CD4-positive, alpha-beta T cell treated with Interferon alpha-2 for 1 hour (primary cell): ENCODE measurements at regions not wholly inside any gene's neighbourhood (a gene's known extent, or its start where the extent isn't known, plus 50 kb on each side); places are given as distances from the start of the nearest gene placed in this dataset.

ENCODE experiments used
- DNase-seq, 2 donors: peaks; one replicate each; pipeline ENCODE4 v3.0.0-alpha.2; 2020 to 2022

GRCh38 chr3:177545964-177546363, 348.7 kb upstream of the TBL1XR1 start:
- no peak for DNase-seq

- no peak for DNase-seq
Observed at GRCh38 chr3:177547711-177548350, 350.5 kb upstream of the TBL1XR1 start.

- DNase-seq = no peak
Observed at GRCh38 chr3:177550667-177551066, 353.4 kb upstream of the TBL1XR1 start.

DNA sequence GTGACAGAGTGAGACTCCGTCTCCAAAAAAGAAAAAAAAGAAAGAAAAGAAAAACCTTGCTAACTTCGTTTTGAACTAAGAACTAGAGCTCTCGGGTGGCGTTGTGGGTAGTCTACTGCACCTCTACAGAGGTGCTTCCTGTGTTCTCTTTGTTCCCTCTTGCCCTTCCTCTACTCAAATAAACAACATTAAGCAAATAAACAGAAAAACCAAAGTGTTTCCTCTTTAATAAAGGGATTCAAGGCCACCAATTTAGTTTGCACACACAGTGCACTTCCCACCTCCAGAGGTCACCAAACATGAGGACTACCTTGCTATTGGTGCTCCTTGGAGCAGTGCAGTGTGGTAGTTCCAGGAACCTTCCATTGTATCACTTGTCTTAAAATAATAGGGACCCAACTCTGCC, 354.2 kb upstream of the TBL1XR1 start:
- DNase-seq = peak in 1 of 2 donors; percentile 25

DNA sequence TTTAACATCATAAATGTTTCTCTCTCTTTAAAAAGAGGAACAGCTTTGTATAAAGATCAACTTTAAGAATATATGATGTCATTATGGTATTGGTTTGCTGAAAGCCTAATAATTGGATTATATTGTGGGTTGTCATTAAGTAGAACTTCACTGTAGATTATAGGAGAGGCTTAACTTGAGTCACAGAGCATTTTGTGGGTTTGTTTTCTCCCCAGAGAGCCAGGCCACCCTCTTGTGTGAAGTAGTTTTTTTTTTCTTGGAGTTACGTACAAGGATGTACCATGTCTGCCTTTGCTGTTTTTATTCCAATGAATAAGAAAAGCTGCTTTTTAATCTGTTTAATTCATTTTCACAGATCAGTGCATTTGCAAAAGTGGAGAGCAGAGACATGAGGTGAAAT, 354.8 kb upstream of the TBL1XR1 start:
- DNase-seq = no peak

DNA sequence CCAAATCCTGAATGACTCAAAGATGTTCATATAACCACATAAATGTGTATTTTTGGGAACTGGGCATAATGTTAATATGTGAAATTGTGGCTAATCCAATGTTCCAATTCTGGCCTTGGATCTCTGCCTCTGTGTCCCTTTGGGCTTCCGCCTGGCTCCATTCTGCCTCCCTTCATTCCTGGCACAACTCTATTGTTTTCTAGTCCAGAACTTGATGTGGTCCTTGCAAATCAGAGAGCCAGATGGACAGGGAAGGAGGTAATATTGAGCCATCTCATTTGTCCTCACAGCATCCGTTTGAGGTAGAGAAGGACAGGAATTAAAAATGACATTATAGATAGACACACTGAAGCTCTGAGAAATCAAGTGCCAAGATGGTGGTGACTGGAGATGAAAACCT, 355.7 kb upstream of the TBL1XR1 start:
- DNase-seq = no peak

GRCh38 chr3:177553579-177553978, 356.3 kb upstream of the TBL1XR1 start:
- no peak for DNase-seq

DNA sequence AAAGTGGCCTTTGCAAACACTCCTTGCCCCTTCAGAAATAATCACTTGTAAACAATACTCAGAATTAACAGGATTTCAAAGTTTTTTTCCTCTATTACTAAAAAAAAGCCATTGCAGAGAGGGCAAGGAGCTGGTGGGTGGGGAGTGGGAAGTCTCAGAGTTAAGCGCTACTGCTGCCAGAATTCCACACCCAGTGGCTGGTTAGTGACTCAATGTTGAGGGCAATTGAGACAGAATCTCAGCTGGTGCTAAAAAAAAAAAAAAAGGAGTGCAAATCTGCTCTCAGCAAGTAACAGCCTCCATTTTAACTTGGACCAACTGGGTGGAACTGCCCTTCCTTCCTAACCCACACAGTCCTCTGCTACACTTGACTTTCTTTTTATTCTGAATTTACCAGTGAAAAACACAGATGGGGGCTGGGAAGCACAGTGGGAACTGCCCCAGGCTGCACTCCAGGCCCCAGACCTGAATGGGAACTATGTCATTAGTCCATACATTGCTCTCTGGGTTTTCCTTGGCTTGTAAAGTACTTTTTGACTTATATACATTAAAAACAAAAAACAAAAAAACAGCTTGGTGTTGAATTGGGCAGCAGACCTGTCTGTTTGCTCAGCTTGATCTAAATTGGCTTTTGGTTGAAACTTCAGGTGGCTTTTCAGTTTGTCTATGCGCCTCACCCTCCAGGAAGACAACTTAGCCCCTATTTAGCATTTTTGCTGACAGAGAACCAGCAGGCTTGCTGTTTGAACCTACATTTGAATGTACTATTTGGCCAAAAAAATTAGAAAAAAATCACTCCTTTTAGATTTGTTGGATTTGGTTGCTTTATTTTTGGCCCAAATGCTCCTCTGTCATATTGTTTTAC, 357.8 kb upstream of the TBL1XR1 start:
- DNase-seq = no peak

DNA sequence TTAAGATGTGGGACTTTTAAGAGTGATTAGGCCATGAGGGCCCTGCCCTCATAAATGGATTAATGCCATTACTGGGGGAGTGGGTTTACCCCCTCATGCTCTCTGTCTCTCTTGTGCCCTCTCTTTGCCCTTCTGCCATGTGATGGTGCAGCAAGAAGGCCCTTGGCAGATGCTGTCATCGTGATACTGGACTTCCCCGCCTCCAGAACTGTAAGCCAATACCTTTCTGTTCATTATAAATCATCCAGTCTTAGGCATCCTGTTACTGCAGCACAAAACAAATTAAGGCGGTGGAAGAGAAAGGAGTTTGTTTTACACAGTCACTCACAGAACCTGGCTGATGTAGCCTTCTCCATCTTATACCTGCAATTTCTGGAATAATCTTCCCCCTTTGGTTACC, 360.3 kb upstream of the TBL1XR1 start:
- no peak for DNase-seq

DNA sequence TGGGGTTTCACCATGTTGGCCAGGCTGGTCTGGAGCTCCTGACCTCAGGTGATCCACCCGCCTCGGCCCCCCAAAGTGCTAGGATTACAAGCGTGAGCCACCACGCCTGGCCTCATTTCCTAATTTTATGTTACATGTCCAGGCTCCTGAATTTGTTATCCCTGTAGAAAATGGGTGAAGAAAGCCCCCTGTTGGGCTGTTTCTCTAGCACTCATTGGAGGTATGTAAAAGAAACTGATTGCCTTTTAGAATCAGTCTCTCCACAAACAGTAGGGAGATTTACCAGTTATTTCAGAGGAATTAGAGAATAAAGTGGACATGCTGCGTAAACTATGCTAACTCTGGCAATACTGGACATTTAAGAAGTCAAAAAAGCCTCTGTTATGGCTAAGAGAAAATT, 364.1 kb upstream of the TBL1XR1 start:
- no peak for DNase-seq

DNA sequence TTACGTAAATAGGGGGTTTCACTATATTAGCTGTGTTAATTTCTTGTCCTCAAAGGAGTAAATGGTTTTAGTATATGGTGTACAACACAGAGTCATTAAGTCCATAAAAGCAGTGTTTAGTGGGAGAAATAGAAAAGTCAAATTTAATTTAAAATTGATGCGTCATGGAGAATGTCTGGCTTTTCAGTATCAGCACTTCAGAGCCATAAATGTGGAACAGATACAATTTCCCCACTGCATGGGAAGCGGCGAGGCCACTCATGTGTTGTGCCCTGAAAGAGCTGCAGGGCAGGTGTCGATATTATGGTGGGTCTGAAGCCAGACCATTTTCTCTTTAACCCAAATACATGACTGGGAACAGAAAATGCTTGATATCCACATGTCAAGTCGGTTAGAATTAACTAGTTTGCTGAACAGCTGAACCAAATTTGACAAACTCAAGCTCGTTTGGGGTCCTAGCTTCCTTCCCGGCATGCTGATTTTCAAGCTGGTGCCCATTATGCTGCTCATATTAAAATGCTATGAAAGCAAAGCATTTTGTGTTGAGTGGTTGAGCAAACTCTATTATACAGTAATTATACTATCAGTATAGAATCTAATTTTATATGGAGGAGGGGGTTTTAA, 364.6 kb upstream of the TBL1XR1 start:
- DNase-seq = no peak

GRCh38 chr3:177563243-177563780, 366.0 kb upstream of the TBL1XR1 start:
- DNase-seq = no peak

DNA sequence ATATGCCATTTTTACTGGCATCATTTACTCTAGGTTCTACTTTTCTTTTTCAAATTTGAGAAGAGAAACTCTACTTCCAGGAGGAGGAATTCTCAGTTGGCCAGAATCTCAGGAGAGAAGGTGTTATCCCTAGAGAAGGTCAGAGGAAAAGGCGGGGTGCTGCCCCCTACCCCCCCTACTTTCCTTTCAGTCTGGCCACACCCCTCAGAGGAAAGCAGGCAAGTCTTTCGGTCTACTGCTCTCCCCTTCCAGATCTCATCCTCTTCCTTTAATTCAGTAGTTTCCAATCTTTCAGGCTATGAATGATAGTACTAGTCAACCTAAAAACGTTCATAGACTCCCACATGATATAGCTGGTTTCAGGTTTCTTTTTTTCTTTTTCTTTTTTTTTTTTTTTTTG, 366.5 kb upstream of the TBL1XR1 start:
- no peak for DNase-seq

DNA sequence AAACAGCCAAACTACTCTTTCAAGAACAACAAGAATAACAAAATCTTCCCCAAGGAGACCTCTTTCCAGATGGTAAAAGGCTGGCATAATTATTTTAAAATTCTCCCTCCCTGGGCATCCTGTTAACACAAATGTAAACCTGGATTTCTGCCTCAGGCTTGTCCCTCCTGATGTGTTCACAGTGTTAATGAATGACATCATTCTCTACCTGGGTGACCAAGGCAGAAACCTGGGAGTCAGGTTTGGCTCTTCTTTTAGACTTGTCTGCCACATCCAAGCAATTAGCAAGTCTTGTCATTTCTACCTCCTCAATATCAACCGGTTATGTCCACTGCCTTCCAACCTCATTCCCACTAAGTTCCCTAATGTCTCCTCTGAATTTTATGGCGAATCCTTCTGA, 368.7 kb upstream of the TBL1XR1 start:
- no peak for DNase-seq

DNA sequence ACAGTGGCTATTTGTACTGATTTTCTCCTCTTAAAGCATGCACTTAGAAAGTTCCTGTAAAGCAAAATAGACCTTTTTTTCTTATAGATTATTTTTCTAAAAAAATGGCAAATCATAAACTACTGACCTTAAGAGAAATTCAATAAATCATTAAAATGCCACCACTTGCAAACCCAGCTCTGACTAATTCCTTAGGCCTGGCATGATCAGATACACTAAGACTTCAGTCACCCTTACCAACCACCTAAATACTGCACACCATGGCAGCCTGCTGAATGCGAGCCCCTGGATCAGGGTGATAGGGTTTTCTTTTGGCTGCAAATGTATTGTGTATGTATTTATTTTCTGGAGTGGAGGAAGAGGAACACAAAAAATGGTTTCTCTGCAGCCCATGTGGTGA, 370.6 kb upstream of the TBL1XR1 start:
- DNase-seq = no peak

DNA sequence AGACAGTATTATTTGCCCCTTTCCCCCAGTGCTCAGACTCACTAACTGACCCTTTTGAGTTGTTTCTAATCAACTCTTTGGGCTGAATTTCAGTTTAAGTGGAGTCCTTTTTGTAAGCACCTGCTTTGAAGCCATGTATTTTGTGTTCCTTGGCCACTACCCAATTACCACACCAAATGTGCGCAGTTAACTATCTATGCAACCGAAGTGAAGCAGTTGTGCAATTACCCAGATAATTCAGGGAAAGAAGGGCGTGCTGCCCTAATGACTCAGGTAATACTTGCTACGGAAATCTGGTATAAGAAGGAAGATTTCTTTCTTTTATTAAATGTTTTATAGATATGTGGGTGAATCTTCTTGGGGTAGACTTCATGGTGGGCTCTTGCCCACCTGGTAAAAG, 371.9 kb upstream of the TBL1XR1 start:
- no peak for DNase-seq

DNA sequence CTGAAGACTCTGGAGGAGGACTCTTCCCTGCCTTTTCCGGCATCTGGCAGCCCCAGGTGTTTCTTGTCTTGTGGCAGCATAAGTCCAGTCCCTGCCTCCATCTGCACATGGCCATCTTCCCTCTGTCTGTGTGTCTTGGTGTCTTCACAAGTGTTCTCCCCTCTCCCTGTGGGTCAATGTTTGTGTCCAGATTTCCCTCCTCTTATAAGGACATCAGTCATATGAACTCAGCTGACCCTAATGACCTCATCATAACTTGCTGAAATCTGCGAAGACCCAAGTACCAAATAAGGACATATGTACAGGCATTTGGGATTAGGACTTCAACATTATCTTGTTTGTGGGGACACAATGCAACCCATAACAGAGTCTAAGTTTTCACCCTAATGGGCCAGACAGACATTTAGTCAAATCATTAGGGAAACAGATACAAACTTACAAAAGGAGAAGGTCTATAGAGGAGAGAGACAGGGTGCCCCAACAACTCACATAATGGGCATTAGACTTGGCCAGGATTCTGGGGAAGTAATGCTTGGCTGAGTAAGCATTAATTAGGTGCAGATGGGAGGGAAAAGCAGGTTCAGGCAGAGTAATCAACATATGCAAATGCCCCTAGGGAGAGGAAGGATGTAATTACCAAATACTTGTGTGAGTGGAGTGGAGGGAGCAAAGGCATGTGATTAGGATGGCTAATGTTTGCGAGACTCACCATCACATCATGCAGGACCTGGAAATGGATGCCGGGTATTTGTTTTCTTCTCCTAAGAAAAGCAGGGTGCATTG, 372.8 kb upstream of the TBL1XR1 start:
- no peak for DNase-seq

DNA sequence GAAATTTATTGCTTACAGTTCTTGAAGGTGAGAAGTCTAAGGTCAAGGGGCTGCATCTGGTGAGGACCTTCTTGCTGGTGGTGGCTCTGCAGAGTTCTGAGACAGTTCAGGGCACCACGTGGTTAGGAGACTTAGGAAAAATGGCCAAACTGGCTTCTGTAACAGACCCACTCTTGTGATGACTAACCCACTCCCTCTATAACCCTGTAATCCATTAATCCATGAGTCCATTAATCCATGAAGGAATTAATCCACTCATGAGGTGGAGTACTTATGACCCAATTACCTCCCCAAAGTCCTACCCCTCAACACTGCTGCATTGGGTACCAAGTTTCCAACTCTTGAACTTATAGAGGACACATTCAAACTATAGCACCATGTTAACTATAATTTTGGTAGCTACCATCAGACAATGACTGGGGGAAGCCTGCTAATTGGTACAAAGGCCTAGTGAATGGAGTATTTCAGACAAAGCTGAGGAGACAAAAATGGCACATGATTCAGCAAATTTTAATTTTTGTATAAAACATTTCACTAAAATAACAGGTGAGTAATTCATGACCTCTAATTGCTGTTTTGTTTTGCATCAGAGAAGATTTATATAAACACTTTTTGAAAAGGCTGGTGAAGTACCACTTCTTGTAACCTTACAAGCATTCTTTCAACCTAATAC, 374.1 kb upstream of the TBL1XR1 start:
- DNase-seq = no peak

- DNase-seq = no peak
Observed at GRCh38 chr3:177571944-177572315, 374.6 kb upstream of the TBL1XR1 start.

DNA sequence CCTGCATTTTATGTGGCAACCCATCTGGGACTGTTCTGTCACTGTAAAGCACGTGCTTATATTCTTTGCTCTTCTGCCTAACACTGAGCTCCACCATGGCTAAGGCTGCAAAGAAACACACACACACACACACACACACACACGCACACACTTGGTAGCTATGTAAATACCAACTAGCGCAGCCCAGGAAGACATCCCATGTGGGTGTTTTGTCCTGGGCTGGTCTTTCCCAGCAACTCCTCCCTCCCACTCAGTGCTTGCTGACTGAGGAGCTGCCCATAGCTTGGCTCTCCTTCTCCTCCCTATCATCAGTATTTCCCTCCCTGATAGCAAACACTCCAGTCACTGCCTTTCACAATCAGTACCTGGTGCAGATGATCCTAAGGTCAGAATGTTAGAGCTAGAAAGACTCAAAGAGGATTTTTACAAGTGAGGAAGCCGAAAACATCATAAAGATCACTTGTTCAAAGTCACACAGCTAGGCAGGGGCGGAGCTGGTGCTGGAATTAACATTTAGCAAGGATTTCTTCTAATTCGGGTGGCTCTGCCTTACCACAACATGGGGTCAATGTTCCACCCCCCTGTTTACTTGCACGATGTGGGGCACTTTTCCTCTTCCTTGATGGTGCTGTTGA, 377.1 kb upstream of the TBL1XR1 start:
- DNase-seq = no peak

GRCh38 chr3:177576746-177577145, 379.5 kb upstream of the TBL1XR1 start:
- DNase-seq = no peak

GRCh38 chr3:177578488-177578887, 381.2 kb upstream of the TBL1XR1 start:
- no peak for DNase-seq
